Activated CD8-positive, alpha-beta T cell treated with anti-CD3 and anti-CD28 coated beads for 36 hours (primary cell): ENCODE measurements at regions not wholly inside any gene's neighbourhood (a gene's known extent, or its start where the extent isn't known, plus 50 kb on each side); places are given as distances from the start of the nearest gene placed in this dataset.

Experiments used
- ATAC-seq: fragments of 200-7000 bp; cut with Tn5 transposase; one replicate; pipeline ENCODE4 v1.10.0; 2021; ENCODE audit warnings: mild to moderate bottlenecking, moderate library complexity
- CTCF ChIA-PET: fragments of 350-600 bp; sonication (Branson Sonifier 250); formaldehyde crosslinking; loops from one replicate; lab custom pipeline; 2021; ENCODE audit warnings: antibody characterized with exemption; lab: Charles Lee
- POLR2A ChIA-PET: fragments of 350-600 bp; sonication (Branson Sonifier 250); formaldehyde crosslinking; loops from one replicate; lab custom pipeline; 2021; ENCODE audit warnings: antibody characterized with exemption; lab: Charles Lee
- DNase-seq: peaks from one replicate; pipeline ENCODE4 v3.0.0-alpha.2; 2020
- H3K27ac Mint-ChIP-seq: one replicate; pipeline ENCODE4 v1.8.0; 2021; ENCODE audit warnings: mild to moderate bottlenecking, mixed read lengths
- H3K27me3 Mint-ChIP-seq: one replicate; pipeline ENCODE4 v1.8.0; 2021; ENCODE audit warnings: mixed read lengths
- H3K36me3 Mint-ChIP-seq: one replicate; pipeline ENCODE4 v1.8.0; 2021; ENCODE audit warnings: low read depth, mixed read lengths
- H3K4me1 Mint-ChIP-seq: one replicate; pipeline ENCODE4 v1.8.0; 2021; ENCODE audit warnings: low read depth, mixed read lengths
- H3K4me3 Mint-ChIP-seq: one replicate; pipeline ENCODE4 v1.8.0; 2021; ENCODE audit warnings: mild to moderate bottlenecking, moderate library complexity, mixed read lengths
- H3K9me3 Mint-ChIP-seq: one replicate; pipeline ENCODE4 v1.8.0; 2021; ENCODE audit warnings: mixed read lengths
- intact Hi-C: fragments of 100-400 bp; cut with micrococcal nuclease; formaldehyde crosslinking; loops from one replicate; pipeline ENCODE4 v1.10.0; 2022
- TF ChIP-seq, protein P1 (sequence below): fragments of 200-600 bp; IDR thresholded peaks from one replicate; pipeline ENCODE4 v1.8.0; 2022; ENCODE audit warnings: antibody characterized with exemption, mild to moderate bottlenecking

- ATAC-seq: no peak
- intact Hi-C loops: no loop called here
Measured at GRCh38 chr21:27511233-27511632, 544.3 kb upstream of the ADAMTS5 start.

DNA sequence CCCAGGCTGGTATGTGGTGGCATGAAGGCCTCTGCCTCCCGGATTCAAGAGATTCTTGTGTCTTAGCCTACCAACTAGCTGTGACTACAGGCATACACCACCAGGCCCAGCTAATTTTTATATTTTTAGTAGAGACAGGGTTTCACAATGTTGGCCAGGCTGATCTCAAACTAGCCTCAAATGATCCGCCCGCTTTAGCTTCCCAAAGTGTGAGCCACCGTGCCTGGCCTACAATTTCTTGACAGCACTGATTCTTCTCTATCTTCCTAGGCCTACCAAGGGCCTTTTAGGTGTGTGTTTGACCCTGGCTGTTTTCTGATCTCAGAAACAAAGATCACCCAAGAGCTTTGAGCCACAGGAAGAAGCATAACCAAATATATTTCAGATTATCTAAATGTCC is 540.8 kb upstream of the ADAMTS5 start:
- CTCF ChIA-PET: no interaction called here
- DNase-seq (no peak), ATAC-seq (no peak)
- H3K36me3 Mint-ChIP-seq: no peaks in the 10 kb centered on the region
- intact Hi-C loops: no loop called here
- H3K27me3 Mint-ChIP-seq: no peaks in the 10 kb centered on the region
- TF ChIP-seq, protein P1, sequence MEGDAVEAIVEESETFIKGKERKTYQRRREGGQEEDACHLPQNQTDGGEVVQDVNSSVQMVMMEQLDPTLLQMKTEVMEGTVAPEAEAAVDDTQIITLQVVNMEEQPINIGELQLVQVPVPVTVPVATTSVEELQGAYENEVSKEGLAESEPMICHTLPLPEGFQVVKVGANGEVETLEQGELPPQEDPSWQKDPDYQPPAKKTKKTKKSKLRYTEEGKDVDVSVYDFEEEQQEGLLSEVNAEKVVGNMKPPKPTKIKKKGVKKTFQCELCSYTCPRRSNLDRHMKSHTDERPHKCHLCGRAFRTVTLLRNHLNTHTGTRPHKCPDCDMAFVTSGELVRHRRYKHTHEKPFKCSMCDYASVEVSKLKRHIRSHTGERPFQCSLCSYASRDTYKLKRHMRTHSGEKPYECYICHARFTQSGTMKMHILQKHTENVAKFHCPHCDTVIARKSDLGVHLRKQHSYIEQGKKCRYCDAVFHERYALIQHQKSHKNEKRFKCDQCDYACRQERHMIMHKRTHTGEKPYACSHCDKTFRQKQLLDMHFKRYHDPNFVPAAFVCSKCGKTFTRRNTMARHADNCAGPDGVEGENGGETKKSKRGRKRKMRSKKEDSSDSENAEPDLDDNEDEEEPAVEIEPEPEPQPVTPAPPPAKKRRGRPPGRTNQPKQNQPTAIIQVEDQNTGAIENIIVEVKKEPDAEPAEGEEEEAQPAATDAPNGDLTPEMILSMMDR: no peak
- POLR2A ChIA-PET: no interaction called here
- no peaks in the 10 kb centered on the region for H3K4me1 Mint-ChIP-seq
- no peak overlapping the region for H3K4me3 Mint-ChIP-seq
- H3K9me3 Mint-ChIP-seq: no peaks in the 10 kb centered on the region
- no peak overlapping the region for H3K27ac Mint-ChIP-seq

More at GRCh38 chr21:27511233-27511632, 544.3 kb upstream of the ADAMTS5 start:
- DNase-seq: no peak
- Mint-ChIP-seq H3K27me3 (no peaks in the 10 kb centered on the region), H3K27ac (no peak overlapping the region), H3K9me3 (no peaks in the 10 kb centered on the region), H3K4me3 (no peak overlapping the region), H3K4me1 (no peaks in the 10 kb centered on the region), H3K36me3 (no peaks in the 10 kb centered on the region)
- CTCF ChIA-PET: no interaction called here
- TF ChIP-seq, protein P1: no peak
- POLR2A ChIA-PET: no interaction called here

- Mint-ChIP-seq H3K36me3 (no peaks in the 10 kb centered on the region), H3K9me3 (no peaks in the 10 kb centered on the region), H3K4me1 (no peaks in the 10 kb centered on the region), H3K27me3 (no peaks in the 10 kb centered on the region), H3K27ac (no peak overlapping the region), H3K4me3 (no peak overlapping the region)
- intact Hi-C loops: no loop called here
- TF ChIP-seq, protein P1: no peak
- DNase-seq (no peak), ATAC-seq (no peak)
- ChIA-PET CTCF (interaction anchor here (1.1 kb wide), 1 partner anchor 443 kb away, joined by 3 read pairs; no protein-coding TSS in a partner anchor), POLR2A (no interaction called here)
Measured at GRCh38 chr21:27505516-27505915, 538.6 kb upstream of the ADAMTS5 start.

- no peaks in the 10 kb centered on the region for H3K9me3 Mint-ChIP-seq
- TF ChIP-seq, protein P1: no peak
- no peaks in the 10 kb centered on the region for H3K4me1 Mint-ChIP-seq
- POLR2A ChIA-PET: no interaction called here
- no peak for ATAC-seq
- H3K4me3 Mint-ChIP-seq: no peak overlapping the region
- intact Hi-C loops: no loop called here
- CTCF ChIA-PET: no interaction called here
- H3K36me3 Mint-ChIP-seq: no peaks in the 10 kb centered on the region
- no peak for DNase-seq
- no peak overlapping the region for H3K27ac Mint-ChIP-seq
- H3K27me3 Mint-ChIP-seq: no peaks in the 10 kb centered on the region
Measured at GRCh38 chr21:27502801-27503200, 535.9 kb upstream of the ADAMTS5 start.

DNA sequence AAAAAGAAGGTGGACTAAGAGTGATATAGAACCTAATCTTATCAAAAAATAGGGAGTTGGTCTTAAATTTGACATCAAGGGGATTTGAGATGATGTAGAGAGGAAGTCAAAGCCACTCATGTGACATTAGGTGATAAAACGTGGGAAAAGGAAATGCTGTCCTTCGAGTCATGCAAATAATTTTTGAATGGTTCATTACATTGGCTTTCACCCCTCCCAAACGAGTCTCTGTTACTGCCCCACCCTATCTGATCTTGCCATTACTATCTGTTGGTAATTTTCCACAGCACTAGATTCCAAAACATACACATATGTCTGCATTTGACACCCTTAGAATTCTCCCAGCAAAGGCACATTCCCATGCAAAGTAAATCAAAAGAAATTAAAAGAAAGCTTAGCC is 531.1 kb upstream of the ADAMTS5 start:
- ChIA-PET POLR2A (no interaction called here), CTCF (no interaction called here)
- H3K4me3 Mint-ChIP-seq: no peak overlapping the region
- no peaks in the 10 kb centered on the region for H3K4me1 Mint-ChIP-seq
- ATAC-seq (no peak), DNase-seq (no peak)
- TF ChIP-seq, protein P1: no peak
- H3K9me3 Mint-ChIP-seq: no peaks in the 10 kb centered on the region
- no peaks in the 10 kb centered on the region for H3K36me3 Mint-ChIP-seq
- H3K27ac Mint-ChIP-seq: no peak overlapping the region
- intact Hi-C loops: no loop called here
- H3K27me3 Mint-ChIP-seq: no peaks in the 10 kb centered on the region
